Left renal cortex interstitium (tissue), 4 donors: ENCODE measurements at regions not wholly inside any gene's neighbourhood (a gene's known extent, or its start where the extent isn't known, plus 50 kb on each side); places are given as distances from the start of the nearest gene placed in this dataset.
A peak's percentile ranks its signal among the peaks of the same experiment; 100 is the strongest.
"Not testable (repeated sequence)": the region's sequence is repeated elsewhere in the genome, so short reads cannot be mapped to it uniquely, and the experiment has no call there.

Experiments
- DNase-seq, 4 donors: peaks; one replicate each; pipeline ENCODE4 v3.0.0-alpha.2; 2013; ENCODE audit warnings: low read depth in 4 of 4, low spot score in 2 of 4, missing footprints in 1 of 4

DNA sequence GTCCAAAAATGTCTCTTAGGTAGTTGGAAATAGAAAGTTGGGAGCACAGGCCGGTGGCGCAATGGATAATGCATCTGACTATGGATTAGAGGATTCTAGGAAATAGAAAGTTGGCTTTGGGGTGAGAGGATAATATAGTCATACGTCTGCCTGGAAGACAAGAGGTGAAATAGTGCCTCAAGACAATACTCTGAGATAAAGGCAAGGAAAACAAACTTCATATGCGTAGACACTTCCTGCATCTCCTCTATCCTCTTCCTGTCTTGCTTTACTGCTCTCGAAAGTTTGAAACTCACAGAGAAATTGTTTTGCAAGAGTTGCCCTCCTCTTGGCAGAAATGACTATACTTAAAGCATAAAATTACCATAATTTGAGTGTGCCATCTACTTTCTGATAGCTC is 153.2 kb upstream of the FBXL7 start:
- no peak for DNase-seq

DNA sequence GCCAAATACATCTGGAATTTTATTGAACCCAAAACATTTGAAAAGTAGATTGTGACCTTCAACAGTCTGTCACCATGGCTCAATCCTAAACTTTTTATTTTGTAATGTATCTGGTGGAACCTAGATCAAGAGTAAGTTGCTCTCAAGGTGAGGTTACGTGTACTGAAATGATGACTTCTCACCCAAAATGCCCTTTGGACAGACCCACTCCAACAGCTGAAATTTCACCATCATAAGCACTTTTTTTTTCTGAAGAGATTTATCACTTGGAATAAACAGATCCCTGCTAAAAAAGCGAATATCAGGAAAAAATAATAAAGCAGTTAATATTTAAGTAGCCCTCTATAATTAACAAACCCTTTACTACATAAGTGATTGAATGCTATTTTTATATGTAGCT is 155.0 kb upstream of the FBXL7 start:
- no peak for DNase-seq

DNA sequence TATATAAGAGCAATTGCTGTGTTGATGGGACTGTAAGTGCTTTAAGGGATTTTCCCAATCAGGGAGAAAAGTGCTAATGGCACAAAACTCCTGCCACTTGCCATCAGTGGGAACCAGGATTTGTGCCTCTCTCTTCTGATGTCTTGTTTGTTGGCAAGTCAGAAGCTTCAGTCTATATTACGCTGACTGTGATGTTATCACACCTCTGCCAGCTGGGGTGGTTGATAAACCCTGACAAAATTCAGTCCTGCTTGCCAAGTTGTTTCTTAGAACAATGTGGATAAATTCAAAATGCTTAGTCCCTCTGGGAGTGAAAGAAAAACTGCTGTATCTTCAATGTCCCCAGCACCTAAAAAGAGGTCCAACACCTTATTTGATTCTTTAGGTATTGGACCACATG is 161.4 kb upstream of the FBXL7 start:
- no peak for DNase-seq

DNA sequence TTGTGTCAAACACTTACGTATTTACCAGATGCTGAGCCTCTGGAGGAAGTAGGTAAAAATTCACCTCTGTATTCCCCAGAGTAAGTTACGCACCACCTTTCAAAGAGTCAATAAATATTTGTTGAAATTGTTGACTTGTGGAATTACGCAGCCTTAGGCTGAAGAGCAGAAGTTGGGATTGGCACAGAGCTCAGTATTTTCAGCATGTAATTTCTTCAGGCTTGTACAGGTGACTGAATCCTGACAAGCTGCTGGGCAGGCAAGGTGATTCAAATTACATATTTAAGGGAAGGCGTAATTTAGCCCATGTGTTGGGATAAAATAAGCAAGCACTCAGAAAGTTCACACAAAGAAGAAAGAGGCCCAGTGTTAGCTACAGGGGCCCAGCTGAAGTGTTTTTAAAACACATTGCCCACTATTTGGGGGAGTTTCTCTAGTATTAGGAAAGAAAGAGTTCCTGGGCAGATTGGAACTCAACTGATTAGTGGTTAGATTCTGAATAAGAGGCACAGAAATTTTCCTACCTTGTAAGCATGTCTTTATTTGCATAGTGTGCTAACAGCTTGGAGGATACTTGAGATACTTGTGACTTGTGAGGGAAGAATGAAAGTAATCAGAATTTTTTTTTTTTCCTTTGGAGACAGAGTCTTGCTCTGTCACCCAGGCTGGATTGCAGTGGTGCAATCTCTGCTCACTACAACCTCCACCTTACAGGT is 165.3 kb upstream of the FBXL7 start:
- DNase-seq = no peak

DNA sequence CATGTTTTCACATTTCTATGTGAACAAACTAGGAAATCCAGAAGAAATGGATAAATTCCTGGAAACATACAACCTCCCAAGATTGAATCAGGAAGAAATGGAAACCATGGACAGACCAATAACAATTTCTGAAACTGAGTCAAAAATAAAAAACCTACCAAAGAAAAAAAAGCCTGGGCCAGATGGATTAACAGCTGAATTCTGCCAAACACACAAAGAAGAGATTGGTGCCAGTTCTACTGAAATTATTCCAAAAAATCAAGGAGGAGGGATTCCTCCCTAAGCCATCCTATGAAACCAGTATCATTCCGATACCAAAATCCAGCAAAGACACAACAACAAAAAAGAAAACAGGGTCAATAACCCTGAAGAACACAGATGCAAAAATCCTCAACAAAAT is 166.9 kb upstream of the FBXL7 start:
- DNase-seq = no peak

DNA sequence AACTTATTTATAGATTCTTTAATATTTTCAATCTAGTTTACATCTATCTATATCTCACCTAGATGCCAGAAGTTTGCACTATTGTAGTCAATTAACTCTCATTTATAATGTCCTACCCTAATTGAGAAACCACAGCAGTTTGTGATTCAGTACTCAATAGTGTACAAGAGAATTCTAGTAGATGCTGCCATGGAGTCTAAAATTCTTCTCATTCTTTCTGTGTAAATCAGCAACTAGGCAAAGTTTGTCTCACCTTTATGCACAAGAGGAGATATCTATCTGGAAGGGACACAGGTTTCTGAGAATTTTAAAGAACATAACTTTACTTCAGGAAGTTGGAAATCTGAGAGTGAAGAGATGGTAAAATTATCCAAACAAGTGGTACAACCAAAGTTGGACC is 173.0 kb upstream of the FBXL7 start:
- no peak for DNase-seq

DNA sequence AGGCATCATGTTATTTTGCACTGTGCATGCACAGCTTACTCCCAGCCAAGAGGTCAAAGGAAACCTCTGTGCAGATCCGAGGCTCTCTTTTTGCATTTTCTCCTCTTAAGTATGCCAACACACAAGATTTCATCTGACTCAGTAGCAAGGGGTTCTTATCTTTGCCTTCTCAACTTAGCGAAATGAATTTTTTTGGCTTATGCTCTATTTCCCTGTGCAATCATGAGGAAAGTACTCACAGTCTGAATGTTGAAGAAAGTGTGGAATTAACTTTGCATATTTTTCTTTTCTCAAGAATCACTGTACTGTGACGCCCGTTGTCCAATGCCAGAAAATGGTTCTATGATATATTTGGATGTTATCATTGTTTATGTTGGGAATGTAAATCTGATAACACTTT is 173.5 kb upstream of the FBXL7 start:
- no peak for DNase-seq

DNA sequence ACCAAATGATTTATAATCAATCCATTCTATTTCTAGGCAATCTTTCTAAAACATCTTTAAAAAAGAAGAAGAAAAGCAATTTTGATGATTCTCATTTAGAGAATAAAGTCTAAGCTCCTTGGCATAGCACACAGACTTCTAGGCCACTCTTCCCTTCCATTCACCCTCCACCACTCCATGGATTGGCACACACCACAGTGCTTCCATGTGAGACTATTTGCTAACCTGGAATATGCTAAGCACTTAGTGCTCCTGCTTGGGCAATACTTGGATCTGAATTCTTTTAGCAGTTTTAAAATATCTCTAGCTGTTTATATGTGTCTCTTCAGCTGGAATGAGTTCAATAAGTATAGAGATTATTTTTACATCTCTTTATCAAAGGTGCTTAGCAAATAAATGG is 177.6 kb upstream of the FBXL7 start:
- DNase-seq = no peak

DNA sequence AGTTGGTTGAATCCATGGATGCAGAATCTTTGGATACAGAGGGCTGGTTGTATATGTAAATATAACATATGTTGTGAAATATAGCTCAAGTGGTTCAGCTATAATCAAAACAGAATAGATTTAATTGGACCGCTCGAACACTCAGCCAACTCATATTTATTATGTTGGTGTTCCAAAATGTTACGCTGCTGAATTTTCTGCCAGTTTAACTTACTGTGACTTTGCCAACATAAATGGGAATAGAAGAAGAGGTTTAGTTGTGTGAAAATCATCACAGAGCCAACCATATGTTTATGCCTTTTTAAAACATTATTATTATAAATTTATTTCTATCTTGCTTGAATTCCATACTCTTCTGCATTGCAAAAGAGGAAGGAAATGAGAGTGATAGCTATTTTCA is 178.2 kb upstream of the FBXL7 start:
- no peak for DNase-seq

DNA sequence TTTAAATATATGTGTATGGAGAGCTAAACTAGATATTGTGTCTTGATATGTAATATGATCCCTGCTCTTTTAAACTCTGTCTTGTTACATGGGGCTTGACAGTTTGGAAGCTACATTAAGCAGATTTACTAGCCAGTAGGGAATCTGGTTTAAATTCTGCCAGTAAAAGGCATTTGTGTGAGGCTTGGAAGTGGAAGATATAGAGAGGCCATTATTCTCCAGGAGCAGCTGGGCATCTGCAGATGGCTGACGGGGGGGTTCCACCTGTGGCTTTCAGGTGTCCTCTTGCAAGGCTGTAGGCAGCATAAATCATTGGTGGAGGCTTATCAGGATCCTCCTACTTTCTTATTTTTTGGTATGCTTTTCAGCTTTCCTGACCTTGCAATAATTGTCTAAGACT is 179.1 kb upstream of the FBXL7 start:
- peak in 2 of 4 donors; percentile 6 to 17 for DNase-seq

DNA sequence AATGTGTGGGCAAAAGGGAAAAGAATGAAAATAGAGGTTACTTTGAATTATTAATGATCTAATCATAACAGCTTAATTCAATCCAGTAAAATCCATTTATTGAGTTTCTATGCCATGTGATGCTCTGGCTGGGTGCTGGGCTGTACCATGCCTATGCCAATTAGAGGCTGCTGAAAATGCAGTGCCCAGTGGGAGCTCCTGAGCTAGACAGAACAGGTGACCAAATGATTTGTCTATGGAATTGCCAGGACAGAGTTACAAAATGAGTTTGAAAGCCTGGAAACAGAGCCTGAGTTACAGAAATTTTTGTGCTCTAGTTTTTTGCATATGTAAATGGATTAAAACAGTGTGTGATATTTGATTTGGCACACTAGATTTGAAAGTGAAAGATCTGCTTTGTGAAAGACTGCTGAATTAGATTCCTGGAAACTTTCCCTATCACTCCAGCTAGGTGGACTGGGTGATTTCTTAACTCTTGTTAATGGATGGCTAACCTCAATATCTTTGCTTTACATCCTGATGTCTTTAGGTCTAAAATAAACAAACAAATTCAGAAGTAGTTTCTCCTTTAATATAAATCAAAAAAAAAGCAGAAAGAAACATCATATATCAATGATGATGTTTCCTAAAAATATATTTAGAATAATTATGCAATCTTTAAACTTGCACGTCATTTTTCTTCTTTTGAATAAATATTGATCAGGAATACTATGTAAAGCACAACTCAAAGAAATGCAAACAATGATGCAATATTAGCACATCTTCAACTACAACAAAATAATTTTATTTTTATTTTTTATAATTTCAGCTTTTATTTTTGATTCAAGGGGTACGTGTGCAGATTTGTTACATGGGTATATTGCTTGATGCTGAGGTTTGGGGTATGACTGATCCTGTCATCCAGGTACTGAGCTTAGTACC is 194.8 kb upstream of the FBXL7 start:
- no peak for DNase-seq

DNA sequence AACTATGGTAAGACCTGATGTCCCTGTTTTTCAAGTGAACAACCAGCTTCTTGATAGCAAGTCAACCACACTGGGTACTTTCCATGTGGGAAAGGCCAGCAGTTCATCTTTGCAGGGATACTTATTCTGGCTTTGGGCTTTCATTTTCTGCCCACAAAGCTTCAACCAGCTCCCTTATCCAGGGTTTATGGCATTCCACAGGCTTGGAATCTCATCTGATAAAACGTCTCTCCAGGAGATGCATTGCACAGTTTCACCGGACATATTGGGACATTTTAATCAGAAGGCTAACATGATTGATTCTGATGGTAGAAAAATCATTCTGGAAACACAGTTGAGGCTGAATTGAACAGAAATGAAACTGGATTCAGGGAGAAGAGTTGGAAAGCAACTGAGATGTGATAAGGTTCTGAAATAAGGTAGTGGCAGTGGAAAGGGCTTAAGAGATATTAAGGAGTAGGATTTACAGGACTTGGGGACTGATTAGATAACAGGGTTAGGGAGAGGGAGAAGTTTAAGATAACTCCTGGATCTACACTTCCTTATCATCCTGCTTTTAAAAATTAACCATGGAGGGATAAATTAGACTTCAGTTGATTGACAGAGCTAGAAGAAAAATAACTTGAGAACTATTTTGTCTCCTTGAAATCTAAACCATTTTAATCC is 195.8 kb upstream of the FBXL7 start:
- no peak for DNase-seq

DNA sequence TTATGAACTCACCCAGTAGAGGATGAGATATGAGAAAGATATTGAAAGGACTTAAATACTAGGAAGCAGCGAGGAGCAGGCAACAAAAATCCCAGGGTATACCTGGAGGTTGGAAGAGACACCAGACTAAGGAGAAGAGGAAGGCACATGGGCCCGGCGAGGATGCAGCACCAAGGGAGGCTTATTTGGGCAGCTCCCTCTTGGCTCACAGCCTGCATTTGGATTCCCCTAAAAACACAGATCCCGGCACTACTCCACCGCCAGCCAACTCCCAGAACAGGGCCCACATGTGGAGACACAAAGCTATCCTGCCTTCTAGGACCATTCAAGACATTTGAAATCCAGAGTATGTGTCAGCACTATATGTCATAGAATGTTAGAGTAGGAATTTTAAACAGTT is 199.8 kb upstream of the FBXL7 start:
- DNase-seq = no peak

DNA sequence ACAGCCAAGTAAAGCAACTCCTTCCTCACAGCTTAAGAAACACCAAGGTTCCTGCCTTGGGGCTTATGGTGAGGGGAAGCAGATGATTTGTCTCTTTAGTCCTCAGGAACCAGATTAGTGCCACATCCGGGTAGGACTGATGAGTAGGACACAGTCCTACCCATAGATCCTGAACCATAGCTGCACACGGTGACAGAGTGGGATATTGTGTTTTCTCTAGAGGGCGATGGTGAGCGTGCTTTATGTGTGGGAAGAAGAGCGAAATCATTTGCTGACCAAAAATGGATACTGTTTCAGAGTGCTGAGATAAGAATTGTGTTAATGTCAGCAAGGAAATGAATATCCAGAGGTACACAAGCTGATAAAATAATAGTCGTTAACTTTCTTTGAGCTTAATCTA is 209.0 kb upstream of the FBXL7 start:
- no peak for DNase-seq

DNA sequence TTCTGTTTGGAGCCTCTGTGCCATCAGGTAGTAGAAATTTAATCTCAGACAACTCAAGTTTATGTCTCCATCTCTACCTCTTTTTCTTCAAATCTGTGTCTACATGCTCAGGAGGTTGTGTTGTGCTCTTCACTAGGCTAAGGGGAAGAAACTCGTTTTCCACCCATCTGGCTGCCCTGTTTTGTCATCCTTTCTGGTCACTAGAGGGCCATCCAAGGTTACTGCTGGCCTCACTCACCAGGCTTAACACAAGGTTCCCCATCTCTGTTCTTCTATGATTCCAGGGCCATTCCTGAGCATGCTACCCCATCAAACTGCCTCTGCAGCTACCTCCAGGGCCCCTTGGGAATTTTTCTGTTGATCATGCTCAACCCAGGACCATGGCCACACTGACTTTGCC is 213.3 kb upstream of the FBXL7 start:
- no peak for DNase-seq

DNA sequence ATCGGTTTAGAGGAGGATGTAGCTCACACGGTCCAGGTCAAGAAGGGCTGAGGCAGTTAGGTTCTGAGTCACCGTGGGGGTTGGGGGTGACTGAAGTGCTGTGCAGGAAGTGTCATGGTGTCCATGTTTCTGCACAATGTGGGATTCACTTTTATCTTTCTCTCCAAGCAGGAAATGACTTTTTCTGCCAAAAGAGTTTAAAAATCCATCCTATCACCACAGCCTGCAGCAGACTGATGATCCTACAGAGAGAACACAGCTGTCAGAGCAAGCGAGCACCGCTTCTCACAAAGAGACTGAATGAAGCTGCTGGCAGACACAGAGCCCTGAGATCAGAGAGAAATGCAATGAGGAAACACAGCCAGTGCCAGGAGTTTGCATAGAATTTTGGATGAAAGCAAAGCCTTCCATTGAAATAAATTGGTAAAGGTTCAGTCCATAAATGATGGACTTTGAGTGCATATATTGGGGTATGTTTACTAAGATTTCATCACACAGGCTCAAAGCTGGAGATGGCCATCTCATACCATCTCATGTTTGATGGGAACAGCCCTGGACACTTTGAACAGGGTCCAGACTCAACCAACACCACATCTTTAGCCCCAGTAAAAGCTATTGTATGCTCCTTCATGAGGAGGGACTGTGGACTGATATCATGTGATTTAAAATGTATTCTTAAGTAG is 213.9 kb upstream of the FBXL7 start:
- peak in 3 of 4 donors; percentile 9 to 45 (median 19) for DNase-seq

DNA sequence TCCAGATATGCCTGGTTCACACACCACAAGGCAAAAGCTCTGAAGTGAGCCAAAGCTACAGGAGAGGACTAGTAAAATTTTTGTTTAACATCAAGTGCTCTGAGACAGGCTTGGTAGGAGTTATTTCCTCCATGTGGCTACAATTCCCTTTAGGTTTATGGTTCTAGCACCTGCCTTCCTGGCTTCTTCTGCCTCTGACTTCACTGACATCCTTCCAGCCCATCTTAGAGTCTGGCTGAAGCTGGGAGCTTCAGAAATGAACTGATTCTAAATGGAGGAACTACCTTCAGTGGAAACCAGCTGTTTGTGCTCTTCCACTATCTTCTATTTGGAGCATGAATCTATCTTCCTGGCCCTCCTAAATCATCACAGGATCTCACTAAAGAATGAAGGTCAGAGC is 215.3 kb upstream of the FBXL7 start:
- no peak for DNase-seq

DNA sequence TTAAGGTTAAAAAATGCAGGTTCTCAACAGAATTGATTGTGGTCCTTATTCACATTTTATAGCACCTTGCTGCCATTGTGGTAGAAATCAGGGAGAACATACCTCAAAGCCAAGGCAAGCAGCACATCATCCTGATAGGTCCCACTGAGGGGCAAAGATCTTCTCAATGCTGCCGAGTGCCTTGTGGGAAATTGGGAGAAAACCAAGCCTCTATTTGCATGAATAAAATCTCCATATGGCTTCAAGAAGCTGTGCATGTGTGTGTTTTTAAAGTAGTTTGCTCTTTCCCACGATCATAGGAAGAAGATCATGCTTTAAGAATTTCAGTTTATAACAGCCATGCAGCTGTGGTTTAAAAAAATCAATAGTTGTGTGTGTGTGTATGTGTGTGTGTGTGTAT is 216.9 kb upstream of the FBXL7 start:
- DNase-seq = no peak

DNA sequence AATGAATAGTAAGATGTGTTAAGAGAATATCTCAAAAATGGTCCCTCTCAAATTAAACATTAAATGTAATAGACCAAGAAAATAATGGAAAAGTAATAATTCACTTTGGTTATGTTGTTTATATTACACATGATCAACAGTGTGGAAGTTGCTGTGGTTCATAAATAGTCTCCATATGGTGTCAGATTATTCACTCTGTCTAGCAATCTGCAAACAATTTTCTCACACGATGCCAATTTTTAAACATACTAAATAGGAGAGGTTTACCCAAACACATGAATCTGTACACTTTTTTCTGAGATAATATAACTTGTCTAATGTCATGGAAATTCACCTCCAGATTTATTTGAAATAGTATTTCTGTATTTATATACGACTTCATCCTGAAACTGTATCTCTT is 217.4 kb upstream of the FBXL7 start:
- DNase-seq = no peak

DNA sequence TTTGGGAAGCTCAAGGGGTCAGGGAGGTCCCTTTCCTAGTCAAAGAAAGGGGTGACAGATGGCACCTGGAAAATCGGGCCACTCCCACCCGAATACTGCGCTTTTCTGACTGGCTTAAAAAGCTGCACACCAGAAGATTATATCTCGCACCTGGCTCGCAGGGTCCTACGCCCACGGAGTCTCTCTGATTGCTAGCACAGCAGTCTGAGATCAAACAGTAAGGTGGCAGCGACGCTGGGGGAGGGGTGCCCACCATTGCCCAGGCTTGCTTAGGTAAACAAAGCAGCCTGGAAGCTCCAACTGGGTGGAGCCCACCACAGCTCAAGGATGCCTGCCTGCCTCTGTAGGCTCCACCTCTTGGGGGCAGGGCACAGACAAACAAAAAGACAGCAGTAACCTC is 228.4 kb upstream of the FBXL7 start:
- not testable (repeated sequence) for DNase-seq

DNA sequence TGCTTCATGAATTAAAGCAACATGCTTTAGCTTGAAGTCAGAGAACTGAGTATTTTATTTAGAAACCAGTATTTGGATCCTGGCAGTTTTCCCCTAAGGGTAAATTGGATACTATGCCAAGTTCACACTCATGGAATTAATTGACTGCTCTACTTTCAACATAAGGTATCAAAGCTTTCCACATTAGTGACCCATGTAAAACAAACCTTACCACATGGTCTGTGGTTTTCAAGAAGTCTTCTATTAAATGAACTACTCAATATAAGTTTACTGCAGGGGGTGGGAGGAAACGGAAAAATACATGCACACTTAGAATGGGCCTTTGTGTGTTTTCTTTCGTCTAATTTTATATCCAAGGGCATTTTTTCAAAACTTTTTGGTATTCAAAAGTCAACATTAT is 232.0 kb upstream of the FBXL7 start:
- DNase-seq = no peak
